Occipital lobe (tissue), 1 donor: ENCODE measurements at regions not wholly inside any gene's neighbourhood (a gene's known extent, or its start where the extent isn't known, plus 50 kb on each side); places are given as distances from the start of the nearest gene placed in this dataset.

Experiments used
- DNase-seq: peaks from one replicate; lab custom pipeline; 2025; lab: John Stamatoyannopoulos, UW

DNA sequence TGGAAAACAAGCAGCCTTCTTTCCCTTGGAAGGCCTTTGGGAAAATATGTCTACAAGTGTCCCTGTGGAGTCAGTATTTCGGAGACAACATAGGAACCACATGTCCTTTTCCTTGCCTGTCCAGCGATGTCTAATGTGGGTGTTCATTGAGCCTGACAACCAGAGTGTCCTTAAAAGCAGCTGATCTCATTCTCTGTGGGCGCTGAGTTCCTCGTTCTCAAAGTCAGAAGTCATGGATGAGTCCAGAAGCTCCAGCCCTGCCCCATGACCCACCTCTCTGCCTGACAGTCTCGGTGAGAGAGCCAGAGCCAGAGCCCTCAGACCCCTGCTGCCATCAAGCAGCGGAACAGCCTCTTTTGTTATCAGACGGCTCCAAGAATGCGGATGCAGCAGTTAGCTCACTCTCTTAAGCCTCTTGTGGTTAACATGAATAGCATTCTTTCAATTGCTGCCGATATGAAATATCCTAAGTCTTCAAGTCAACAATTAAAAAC lies 329.2 kb downstream of the TGFB2 start:
- DNase-seq: no peak

- DNase-seq: no peak
These were observed 331.9 kb downstream of the TGFB2 start for GRCh38 chr1:218677026-218677425.

- no peak for DNase-seq
These were observed 334.3 kb downstream of the TGFB2 start for GRCh38 chr1:218679391-218679790.

DNA sequence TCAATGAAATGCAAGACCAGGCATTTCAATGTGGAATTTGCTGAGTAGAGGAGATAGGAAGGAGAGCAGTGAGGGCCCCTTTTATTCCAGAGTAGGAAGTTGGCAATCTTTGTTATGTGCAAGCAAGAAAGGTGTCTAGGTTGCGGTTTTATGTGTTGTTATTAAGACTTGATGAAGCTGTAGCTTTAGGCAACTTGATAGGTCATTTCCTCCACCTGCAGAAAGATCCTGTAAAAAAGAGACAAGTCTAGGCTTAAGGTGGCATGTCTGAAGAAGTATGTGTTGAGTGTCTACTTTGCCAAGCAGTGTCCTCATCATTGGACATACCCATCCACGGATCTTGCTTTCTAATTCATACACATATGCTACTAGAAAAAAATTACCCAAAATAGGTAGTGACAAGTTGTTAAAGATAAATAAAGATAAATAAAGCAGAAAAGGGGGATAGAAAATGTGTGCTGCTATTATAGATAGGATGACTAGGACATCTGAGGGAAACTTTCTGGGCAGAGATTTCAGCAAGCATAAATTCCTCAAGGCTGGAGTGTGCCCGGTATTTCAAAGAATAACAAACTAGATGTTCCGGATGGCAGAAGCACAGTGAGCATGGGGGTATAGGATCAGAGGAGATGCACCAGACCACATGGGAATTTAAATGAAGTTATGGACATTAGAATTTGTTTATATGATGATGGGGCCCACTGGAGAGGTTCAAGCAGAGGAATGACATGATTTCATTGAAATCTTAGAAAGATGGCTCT lies 335.0 kb downstream of the TGFB2 start:
- no peak for DNase-seq

GRCh38 chr1:218683242-218683641 lies 338.1 kb downstream of the TGFB2 start:
- no peak for DNase-seq

- no peak for DNase-seq
These were observed 341.1 kb downstream of the TGFB2 start for GRCh38 chr1:218686258-218686657.

GRCh38 chr1:218686761-218687160 lies 341.6 kb downstream of the TGFB2 start:
- DNase-seq: no peak

- no peak for DNase-seq
These were observed 347.7 kb downstream of the TGFB2 start for GRCh38 chr1:218692808-218693207.

DNA sequence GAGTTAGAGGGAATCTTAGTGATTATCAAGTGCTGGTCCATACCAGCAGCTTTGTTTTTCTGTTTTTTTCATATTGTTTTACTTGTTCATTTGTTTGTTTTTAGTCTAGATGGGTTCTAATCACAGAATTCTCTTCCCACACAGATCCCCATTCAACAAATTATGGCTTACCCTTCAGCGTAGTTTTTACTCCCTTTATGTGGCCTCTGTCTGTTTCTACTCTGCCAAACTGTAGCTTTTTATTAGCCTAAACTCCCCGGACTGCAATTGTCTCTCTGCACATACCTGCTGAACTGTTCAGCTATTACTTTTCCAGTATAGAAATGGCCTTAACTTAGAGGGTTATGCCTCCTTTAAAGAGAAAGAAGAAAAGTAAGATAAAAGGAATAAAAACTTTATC lies 348.5 kb downstream of the TGFB2 start:
- no peak for DNase-seq

DNA sequence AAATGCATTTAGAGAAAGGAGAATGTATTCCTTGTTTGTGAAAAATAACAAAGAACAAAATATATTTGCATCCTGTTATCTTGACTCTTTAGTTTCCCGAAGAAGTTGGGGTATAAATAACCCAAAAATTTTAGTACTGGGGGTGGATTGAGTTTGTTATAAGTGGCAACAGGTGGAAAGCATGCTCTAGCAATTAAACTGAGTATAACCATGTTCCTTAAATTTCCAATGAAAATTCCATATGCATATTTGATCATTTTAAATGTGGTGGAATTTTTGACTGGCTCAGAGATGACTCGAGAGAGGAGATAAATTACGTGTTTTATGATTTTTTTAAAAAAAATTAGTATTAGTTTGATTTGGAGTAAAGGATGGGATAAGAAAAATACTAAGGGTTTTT lies 348.9 kb downstream of the TGFB2 start:
- DNase-seq: no peak

GRCh38 chr1:218694636-218695035 lies 349.5 kb downstream of the TGFB2 start:
- peak; percentile 23 for DNase-seq

DNA sequence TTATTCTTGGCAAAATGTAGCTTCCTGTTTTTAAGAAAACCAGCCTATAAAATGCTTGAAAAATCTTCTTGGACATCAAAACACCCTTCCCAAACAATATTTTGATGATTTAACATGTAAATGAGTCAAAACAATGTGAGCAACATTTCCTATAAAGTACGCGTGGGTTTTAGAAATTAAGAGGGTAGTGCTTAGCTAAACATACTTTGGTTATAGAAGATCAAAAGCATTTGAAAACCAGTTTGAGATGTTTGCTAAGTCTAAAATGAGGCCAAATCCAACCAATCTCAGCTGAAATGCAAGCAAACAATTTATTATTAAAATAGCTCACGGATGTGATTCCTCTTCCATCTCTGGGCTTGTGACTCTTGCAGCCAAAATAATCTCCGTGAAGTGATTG lies 350.4 kb downstream of the TGFB2 start:
- no peak for DNase-seq

DNA sequence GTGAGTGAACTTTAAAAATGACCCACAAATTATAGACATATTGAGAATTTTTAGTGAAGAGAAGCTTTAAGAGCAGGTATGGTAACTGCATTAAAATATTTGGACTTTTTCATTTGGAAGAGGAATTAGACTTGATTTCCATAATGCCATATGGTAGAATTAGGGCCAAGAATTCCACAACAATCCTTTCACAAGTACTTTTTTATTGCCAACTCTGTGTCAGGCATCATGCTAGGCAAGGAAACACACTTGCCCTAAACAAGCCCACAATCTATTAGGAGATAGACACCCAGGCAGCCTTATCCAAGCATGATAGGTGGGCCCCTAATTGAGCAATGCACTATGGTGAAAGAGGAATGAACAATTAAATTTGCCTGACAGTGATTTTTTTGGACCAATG lies 353.0 kb downstream of the TGFB2 start:
- no peak for DNase-seq

DNA sequence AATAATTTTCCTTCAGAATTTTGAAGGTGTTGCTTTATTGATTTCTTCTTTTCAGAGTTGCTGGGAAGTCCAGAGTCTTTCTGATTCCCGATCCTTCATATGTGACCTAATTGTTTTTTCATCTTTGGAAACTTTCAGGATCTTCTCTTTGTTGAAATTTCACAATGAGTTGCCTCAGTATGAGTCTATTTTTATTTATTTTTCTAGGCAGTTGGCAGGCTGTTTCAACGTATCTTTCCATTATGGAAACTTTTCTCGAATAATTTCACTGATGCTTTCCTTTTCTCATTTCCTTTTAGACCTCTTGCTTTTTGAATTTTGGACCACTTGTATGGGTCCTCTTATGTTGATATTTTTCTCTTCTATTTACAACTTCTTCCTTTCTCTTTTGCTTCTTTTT lies 354.3 kb downstream of the TGFB2 start:
- no peak for DNase-seq

GRCh38 chr1:218699865-218700264 lies 354.7 kb downstream of the TGFB2 start:
- DNase-seq: no peak

- DNase-seq: no peak
These were observed 355.5 kb downstream of the TGFB2 start for GRCh38 chr1:218700666-218701065.

- no peak for DNase-seq
These were observed 356.0 kb downstream of the TGFB2 start for GRCh38 chr1:218701131-218701530.

GRCh38 chr1:218702775-218703174 lies 357.6 kb downstream of the TGFB2 start:
- DNase-seq: no peak

GRCh38 chr1:218703836-218704235 lies 358.7 kb downstream of the TGFB2 start:
- no peak for DNase-seq

- no peak for DNase-seq
These were observed 360.3 kb downstream of the TGFB2 start for GRCh38 chr1:218705391-218705790.

GRCh38 chr1:218705911-218706893 lies 361.1 kb downstream of the TGFB2 start:
- no peak for DNase-seq

- no peak for DNase-seq
These were observed 365.9 kb downstream of the TGFB2 start for GRCh38 chr1:218711001-218711400.
